VCaP (cell line): ENCODE measurements at regions not wholly inside any gene's neighbourhood (a gene's known extent, or its start where the extent isn't known, plus 50 kb on each side); places are given as distances from the start of the nearest gene placed in this dataset.

Source experiments
- H3K27ac ChIP-seq: fragments of 450-650 bp; 2 replicates; pipeline ENCODE4 v1.5.1; 2017
- TF ChIP-seq, protein P1 (sequence below): fragments of 450-650 bp; conservative IDR thresholded peaks from 2 replicates; pipeline ENCODE4 v1.5.1; 2017; ENCODE audit warnings: mild to moderate bottlenecking, moderate library complexity

DNA sequence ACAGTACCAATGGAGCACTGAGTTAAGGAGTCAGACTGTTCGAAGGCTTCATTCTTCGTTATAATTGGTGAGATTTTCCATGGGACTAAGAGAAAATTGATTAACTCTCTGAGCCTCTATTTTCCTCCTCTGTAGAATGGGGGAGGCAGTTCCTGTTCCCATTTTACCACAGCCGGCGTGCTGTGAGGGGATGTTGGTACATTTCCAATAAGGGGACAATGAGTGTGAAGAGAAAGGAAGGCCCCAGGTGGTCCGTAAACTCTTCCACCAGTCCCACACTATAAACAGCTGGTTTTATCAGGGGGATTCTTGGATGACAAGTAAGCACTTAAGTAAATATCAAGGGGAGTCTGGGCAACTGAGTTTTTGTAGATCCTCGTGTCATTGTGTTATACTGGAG lies 109.9 kb downstream of the DAD1 start:
- no peak overlapping the region for H3K27ac ChIP-seq
- TF ChIP-seq, protein P1, sequence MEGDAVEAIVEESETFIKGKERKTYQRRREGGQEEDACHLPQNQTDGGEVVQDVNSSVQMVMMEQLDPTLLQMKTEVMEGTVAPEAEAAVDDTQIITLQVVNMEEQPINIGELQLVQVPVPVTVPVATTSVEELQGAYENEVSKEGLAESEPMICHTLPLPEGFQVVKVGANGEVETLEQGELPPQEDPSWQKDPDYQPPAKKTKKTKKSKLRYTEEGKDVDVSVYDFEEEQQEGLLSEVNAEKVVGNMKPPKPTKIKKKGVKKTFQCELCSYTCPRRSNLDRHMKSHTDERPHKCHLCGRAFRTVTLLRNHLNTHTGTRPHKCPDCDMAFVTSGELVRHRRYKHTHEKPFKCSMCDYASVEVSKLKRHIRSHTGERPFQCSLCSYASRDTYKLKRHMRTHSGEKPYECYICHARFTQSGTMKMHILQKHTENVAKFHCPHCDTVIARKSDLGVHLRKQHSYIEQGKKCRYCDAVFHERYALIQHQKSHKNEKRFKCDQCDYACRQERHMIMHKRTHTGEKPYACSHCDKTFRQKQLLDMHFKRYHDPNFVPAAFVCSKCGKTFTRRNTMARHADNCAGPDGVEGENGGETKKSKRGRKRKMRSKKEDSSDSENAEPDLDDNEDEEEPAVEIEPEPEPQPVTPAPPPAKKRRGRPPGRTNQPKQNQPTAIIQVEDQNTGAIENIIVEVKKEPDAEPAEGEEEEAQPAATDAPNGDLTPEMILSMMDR = no peak

DNA sequence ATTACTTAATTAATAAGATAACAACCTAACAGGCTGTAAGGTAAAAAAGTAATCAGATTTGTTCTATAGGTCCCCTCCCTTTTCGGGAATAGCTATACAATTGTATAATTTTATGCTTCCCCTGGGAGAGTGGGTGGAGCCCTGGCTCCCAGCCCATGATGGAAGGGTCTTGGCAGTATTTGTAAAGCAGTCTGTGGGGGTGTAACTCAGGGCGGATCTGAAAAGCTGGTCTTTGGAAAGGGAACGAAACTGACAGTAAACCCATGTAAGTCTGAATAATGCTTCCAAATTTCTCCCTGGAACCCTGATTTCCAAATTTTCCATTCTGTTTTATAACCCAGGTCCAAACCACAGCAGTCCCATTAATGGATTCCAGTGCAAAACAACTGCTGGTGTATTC lies 110.4 kb downstream of the DAD1 start:
- no peak overlapping the region for H3K27ac ChIP-seq
- TF ChIP-seq, protein P1 = no peak

DNA sequence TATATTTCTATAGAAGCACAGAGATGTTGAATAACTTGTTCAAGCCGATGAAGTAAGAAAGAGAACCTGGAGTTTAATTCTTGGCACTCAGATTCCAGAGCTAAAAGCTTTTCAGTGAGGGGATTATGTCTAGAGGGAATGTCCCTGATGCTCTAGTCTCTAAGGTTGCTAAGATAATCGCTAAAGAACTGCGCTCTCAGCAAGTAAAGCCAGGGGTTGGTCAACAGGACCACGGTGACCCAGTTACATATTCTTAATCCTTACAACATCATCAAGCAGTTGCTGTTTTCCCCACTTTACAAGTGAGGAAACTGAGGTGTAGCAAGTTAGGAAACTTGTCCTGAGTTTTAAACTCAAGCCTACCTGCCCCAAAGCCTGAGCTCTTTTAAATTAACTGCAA lies 110.8 kb downstream of the DAD1 start:
- no peak overlapping the region for H3K27ac ChIP-seq

DNA sequence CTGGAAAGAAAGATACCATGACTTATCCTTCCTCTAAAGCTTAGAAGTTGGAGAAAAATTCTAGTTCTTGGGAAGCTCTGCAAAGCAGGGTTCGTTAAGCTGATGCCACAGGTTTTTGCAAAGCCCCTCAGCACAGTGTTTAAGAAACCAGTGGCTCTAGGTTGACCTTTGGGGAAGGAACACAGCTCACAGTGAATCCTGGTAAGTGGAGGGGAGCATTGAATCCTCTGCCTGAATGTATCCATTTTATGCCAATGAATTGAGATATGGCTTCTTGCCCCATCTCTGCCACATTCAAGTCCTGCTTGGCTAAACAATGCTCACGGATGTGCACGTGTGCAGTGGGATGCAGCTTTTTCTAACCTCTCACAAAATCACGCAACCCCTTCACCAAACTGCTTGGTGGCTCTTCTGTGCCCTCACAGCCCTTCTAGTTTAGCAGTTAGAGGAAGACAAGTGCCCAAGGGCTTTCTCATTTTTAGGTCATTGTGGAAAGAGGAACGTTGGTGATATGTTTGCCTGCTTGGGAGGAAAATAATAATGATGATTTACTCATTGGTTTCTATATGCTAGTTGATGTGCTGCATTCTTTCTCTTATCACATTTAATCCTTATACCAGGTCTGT lies 111.3 kb downstream of the DAD1 start:
- TF ChIP-seq, protein P1 = no peak
- no peak overlapping the region for H3K27ac ChIP-seq

More for the DNA sequence above, 110.8 kb downstream of the DAD1 start:
- TF ChIP-seq, protein P1 = no peak

DNA sequence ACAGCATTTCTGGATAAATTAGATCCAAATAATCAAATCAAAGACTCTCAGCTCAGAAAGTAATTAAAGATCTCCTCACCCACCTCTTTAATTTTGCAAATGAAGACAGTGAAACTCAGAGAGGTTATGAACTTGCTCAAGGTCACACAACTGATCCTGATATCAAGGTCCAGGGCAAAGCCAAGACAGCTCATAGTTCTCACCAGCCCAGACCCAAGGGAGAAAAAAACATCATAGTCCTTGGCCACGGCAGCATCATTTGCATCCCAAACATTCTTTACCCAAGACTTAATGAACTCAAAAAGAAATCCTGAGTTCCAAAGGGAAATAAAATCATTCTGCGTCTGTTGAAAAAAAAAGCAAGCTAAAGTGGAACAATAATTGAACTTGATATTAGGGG lies 112.1 kb downstream of the DAD1 start:
- H3K27ac ChIP-seq = no peak overlapping the region
- TF ChIP-seq, protein P1 = no peak

DNA sequence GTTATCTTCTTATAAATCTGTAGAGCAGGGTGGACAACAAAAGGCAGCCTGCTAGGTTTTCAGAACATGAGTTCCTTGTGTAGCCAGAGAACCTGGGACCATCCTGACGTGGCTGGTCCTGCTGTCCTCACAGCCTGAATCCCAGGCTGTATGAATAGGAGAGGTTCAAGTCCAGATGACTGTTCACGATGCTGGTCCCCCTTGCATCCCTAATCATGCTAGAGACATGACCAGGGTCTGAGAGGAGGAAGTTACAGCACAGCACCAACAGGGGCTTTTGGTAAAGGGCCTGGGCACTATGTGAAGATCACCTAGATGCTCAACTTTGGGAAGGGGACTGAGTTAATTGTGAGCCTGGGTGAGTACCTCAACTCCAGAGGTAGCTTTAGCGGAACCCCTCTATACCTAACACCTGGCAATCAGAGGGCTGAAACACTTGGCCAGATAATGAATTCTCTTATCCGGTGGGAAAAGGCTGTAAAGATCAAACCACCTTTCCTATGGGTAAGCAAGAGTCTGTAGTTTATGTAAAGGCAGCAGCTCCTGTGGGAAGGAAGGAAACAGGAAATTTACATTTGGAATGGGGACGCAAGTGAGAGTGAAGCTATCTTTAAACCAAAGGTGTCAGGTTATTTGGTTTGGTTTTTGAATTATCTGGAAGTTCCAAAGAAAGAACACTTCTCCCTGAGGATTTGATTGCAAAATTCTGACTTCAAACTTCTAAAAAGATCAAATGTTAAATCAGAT lies 112.8 kb downstream of the DAD1 start:
- no peak overlapping the region for H3K27ac ChIP-seq
- TF ChIP-seq, protein P1 = no peak

- H3K27ac ChIP-seq = no peak overlapping the region
These were observed 113.6 kb downstream of the DAD1 start for GRCh38 chr14:22475381-22475780.

More at GRCh38 chr14:22475381-22475780, 113.6 kb downstream of the DAD1 start:
- TF ChIP-seq, protein P1 = no peak
